ENCODE measurements at regions not wholly inside any gene's neighbourhood (a gene's known extent, or its start where the extent isn't known, plus 50 kb on each side); places are given as distances from the start of the nearest gene placed in this dataset.

DNA sequence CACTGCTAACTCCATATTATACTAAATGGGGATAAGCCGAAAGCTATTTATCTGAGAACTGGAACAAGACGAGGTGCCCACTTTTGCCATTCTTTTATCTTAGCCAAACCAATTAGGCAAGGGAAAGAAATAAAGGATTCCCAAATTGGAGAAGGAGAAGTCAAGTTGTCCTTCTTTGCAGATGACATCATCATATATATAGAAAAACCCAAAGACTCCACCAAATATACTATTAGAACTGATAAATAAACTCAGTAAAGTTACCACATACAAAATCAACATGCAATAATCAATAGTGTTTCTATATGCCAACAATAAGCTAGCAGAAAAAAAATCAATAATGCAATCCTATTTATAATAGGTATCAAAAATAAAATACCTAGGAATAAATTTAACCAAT lies 570.3 kb upstream of the EPHA7 start:
- Histone ChIP-seq H3K9me3 (no peaks in the 10 kb centered on the region), H3K27ac (replicated peaks in 1 of 4) (no peak overlapping the region), H3K27me3 (no peaks in the 10 kb centered on the region), H3K36me3 (no peaks in the 10 kb centered on the region), H3K4me1 (no peaks in the 10 kb centered on the region), H3K4me3 (no peak overlapping the region)
- intact Hi-C loops (cut with DNase I): no loop called here
- no peak for TF ChIP-seq POLR2A (IDR thresholded peaks at IDR 0.05; ENCODE audit: low read depth)
- no peak for TF ChIP-seq CTCF (IDR thresholded peaks at IDR 0.05)
- TF ChIP-seq POLR2AphosphoS5 (IDR thresholded peaks at IDR 0.05): no peak
- TF ChIP-seq EP300 (IDR thresholded peaks at IDR 0.05): no peak
- WGBS: 78% methylated on average over 2 of the region's 2 CpGs
- DNase-seq (ENCODE audit: extremely low spot score): no peak

DNA sequence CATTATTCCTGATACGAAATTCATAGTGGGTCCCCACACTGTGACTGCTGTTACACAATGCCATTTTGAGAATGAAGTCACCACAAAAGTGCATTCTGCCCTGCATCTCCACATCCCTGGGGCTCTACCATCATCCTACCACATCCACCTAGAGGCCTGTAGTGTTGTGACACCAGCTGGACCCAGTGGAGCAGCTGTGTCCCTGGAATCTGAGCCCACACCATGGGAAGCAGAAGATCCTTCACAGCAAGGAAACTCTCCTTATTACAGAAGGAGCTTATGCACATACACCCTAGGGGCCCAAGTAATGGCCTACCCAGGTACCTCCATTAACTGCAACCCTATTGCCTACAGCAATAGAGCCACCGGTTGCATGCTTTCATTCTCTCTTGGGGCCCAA lies 566.6 kb upstream of the EPHA7 start:
- DNase-seq (ENCODE audit: extremely low spot score): no peak
- Histone ChIP-seq H3K4me1 (no peaks in the 10 kb centered on the region), H3K27ac (replicated peaks in 1 of 4) (no peak overlapping the region), H3K36me3 (no peaks in the 10 kb centered on the region), H3K27me3 (no peaks in the 10 kb centered on the region), H3K4me3 (no peak overlapping the region), H3K9me3 (no peaks in the 10 kb centered on the region)
- TF ChIP-seq POLR2A (IDR thresholded peaks at IDR 0.05; ENCODE audit: low read depth) (no peak), CTCF (IDR thresholded peaks at IDR 0.05) (no peak), POLR2AphosphoS5 (IDR thresholded peaks at IDR 0.05) (no peak), EP300 (IDR thresholded peaks at IDR 0.05) (no peak)
- WGBS: 87% methylated on average over 2 of the region's 2 CpGs
- intact Hi-C loops (cut with DNase I): no loop called here

DNA sequence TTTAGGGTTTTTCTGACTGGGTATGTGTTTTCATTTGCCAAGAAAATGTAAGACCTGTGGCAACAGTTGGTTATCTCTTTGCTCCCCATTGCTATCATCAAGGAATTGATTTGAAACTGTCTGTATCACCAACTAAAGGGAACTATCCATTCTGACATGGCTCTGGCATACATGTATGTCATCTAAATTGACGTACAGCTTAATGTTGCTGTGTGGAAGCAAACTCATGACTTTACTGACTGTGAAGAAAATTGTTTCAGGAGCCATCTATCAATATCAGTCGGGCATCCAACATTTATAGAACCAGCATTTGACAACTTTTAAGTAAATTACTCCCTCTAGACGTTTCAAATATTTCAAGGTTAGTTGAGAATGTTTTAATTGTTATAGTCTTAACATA lies 555.8 kb upstream of the EPHA7 start:
- no peak for DNase-seq (ENCODE audit: extremely low spot score)
- Histone ChIP-seq H3K27ac (replicated peaks in 1 of 4) (no peak overlapping the region), H3K4me3 (no peak overlapping the region), H3K36me3 (no peaks in the 10 kb centered on the region), H3K27me3 (no peaks in the 10 kb centered on the region), H3K4me1 (no peaks in the 10 kb centered on the region), H3K9me3 (no peaks in the 10 kb centered on the region)
- 63% methylated on average over 3 of the region's 3 CpGs for WGBS
- TF ChIP-seq POLR2AphosphoS5 (IDR thresholded peaks at IDR 0.05): no peak
- TF ChIP-seq CTCF (IDR thresholded peaks at IDR 0.05): no peak
- no peak for TF ChIP-seq POLR2A (IDR thresholded peaks at IDR 0.05; ENCODE audit: low read depth)
- TF ChIP-seq EP300 (IDR thresholded peaks at IDR 0.05): no peak
- intact Hi-C loops (cut with DNase I): no loop called here

DNA sequence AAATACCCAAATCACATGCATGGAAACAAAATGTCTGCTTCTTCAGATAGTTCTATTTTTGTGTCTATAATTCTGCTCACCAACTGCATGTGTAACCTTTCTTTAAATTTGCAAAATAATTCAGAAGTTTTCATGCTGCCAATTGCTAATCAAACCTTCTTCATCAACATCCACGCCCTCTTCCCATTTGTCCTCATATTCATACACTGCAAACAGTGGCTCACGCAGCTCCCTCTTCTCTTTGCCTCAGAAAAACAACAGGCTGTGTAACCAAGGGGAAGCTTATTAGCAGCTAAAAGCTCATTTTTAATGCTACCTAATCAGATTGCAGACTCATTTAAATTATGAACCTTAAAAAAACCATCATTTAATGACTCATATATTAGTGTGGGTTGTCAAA lies 555.0 kb upstream of the EPHA7 start:
- no peak for DNase-seq (ENCODE audit: extremely low spot score)
- H3K9me3 ChIP-seq: no peaks in the 10 kb centered on the region
- no peak overlapping the region for H3K4me3 ChIP-seq
- 66% methylated on average over 2 of the region's 2 CpGs for WGBS
- no peaks in the 10 kb centered on the region for H3K4me1 ChIP-seq
- intact Hi-C loops (cut with DNase I): no loop called here
- H3K27ac ChIP-seq (replicated peaks in 1 of 4): no peak overlapping the region
- no peaks in the 10 kb centered on the region for H3K27me3 ChIP-seq
- no peaks in the 10 kb centered on the region for H3K36me3 ChIP-seq
- TF ChIP-seq POLR2A (IDR thresholded peaks at IDR 0.05; ENCODE audit: low read depth): no peak
- no peak for TF ChIP-seq CTCF (IDR thresholded peaks at IDR 0.05)
- no peak for TF ChIP-seq POLR2AphosphoS5 (IDR thresholded peaks at IDR 0.05)
- TF ChIP-seq EP300 (IDR thresholded peaks at IDR 0.05): no peak

DNA sequence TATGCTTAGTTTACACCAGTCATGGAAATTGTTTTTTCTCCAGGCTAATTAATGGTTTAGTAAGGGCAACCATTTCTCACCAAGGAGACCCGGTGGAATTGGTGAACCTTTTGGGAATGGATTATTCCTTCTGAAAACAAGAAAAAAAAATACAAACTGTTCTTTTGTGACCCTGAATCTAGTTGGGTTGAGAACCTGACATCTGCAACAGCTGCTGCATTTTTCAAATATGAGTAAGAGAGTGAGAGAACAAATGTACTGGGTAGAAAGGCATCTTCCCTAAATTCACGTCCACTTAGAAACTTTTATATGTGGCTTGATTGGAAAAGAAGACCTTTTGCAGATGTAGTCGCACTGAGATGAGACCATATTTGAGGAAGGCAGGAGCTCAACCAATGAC lies 553.4 kb upstream of the EPHA7 start:
- WGBS: 87% methylated on average over 3 of the region's 3 CpGs
- no peaks in the 10 kb centered on the region for H3K9me3 ChIP-seq
- intact Hi-C loops (cut with DNase I): no loop called here
- H3K36me3 ChIP-seq: no peaks in the 10 kb centered on the region
- H3K27me3 ChIP-seq: no peaks in the 10 kb centered on the region
- no peak overlapping the region for H3K4me3 ChIP-seq
- no peaks in the 10 kb centered on the region for H3K4me1 ChIP-seq
- no peak for DNase-seq (ENCODE audit: extremely low spot score)
- no peak for TF ChIP-seq POLR2A (IDR thresholded peaks at IDR 0.05; ENCODE audit: low read depth)
- TF ChIP-seq EP300 (IDR thresholded peaks at IDR 0.05): no peak
- TF ChIP-seq CTCF (IDR thresholded peaks at IDR 0.05): no peak
- TF ChIP-seq POLR2AphosphoS5 (IDR thresholded peaks at IDR 0.05): no peak
- H3K27ac ChIP-seq (replicated peaks in 1 of 4): no peak overlapping the region
